Nephron progenitor cell (in vitro differentiated cells): ENCODE measurements at regions not wholly inside any gene's neighbourhood (a gene's known extent, or its start where the extent isn't known, plus 50 kb on each side); places are given as distances from the start of the nearest gene placed in this dataset.

Experiments used
- DNase-seq: peaks from one replicate; pipeline ENCODE4 v3.0.0; 2021
- H3K27ac Mint-ChIP-seq: 2 replicates; pipeline ENCODE4 v1.8.0; 2021; ENCODE audit warnings: mild to moderate bottlenecking, moderate library complexity, mixed read lengths
- H3K27me3 Mint-ChIP-seq: 2 replicates; pipeline ENCODE4 v1.8.0; 2021; ENCODE audit warnings: mild to moderate bottlenecking, low read depth, mixed read lengths; ENCODE audit not compliant: poor library complexity
- H3K36me3 Mint-ChIP-seq: 2 replicates; pipeline ENCODE4 v1.8.0; 2021; ENCODE audit warnings: low read depth, mixed read lengths
- H3K4me1 Mint-ChIP-seq: 2 replicates; pipeline ENCODE4 v1.8.0; 2021; ENCODE audit warnings: mixed read lengths
- H3K4me3 Mint-ChIP-seq: 2 replicates; pipeline ENCODE4 v1.8.0; 2021; ENCODE audit warnings: mild to moderate bottlenecking, moderate library complexity, mixed read lengths
- H3K9me3 Mint-ChIP-seq: 2 replicates; pipeline ENCODE4 v1.8.0; 2021; ENCODE audit warnings: mild to moderate bottlenecking, moderate library complexity, mixed read lengths
- CTCF ChIP-seq: fragments of 200-600 bp; sonication (generic); IDR thresholded peaks from 2 replicates; pipeline ENCODE4 v1.5.0; 2021; ENCODE audit warnings: antibody characterized with exemption

- H3K4me1 Mint-ChIP-seq: peaks cover 18% of the 10 kb centered on the region
- H3K9me3 Mint-ChIP-seq: peaks cover 14% of the 10 kb centered on the region
- no peak for TF ChIP-seq CTCF
- H3K36me3 Mint-ChIP-seq: peaks cover 8% of the 10 kb centered on the region
- no peaks in the 10 kb centered on the region for H3K27me3 Mint-ChIP-seq
- peak overlapping the region; percentile 40 for H3K27ac Mint-ChIP-seq
- no peak overlapping the region for H3K4me3 Mint-ChIP-seq
- DNase-seq: no peak
Observed at GRCh38 chr7:13414661-13415107, 574.8 kb downstream of the ETV1 start.

GRCh38 chr7:13416071-13416470, 573.4 kb downstream of the ETV1 start:
- no peak for DNase-seq
- peaks cover 8% of the 10 kb centered on the region for H3K36me3 Mint-ChIP-seq
- H3K4me1 Mint-ChIP-seq: peaks cover 18% of the 10 kb centered on the region
- H3K27ac Mint-ChIP-seq: peak overlapping the region; percentile 45
- H3K9me3 Mint-ChIP-seq: peaks cover 18% of the 10 kb centered on the region
- TF ChIP-seq CTCF: no peak
- no peak overlapping the region for H3K4me3 Mint-ChIP-seq
- no peaks in the 10 kb centered on the region for H3K27me3 Mint-ChIP-seq

- Mint-ChIP-seq H3K4me1 (peaks cover 18% of the 10 kb centered on the region), H3K36me3 (peaks cover 8% of the 10 kb centered on the region), H3K4me3 (no peak overlapping the region), H3K27me3 (peaks cover 2% of the 10 kb centered on the region), H3K27ac (no peak overlapping the region), H3K9me3 (peaks cover 23% of the 10 kb centered on the region)
- TF ChIP-seq CTCF: no peak
- DNase-seq: no peak
Observed at GRCh38 chr7:13416544-13416943, 572.9 kb downstream of the ETV1 start.

- peaks cover 2% of the 10 kb centered on the region for H3K27me3 Mint-ChIP-seq
- H3K9me3 Mint-ChIP-seq: peaks cover 38% of the 10 kb centered on the region
- no peak overlapping the region for H3K27ac Mint-ChIP-seq
- H3K4me3 Mint-ChIP-seq: no peak overlapping the region
- peaks cover 8% of the 10 kb centered on the region for H3K36me3 Mint-ChIP-seq
- DNase-seq: no peak
- no peak for TF ChIP-seq CTCF
- H3K4me1 Mint-ChIP-seq: no peaks in the 10 kb centered on the region
Observed at GRCh38 chr7:13420726-13421125, 568.7 kb downstream of the ETV1 start.

- H3K4me3 Mint-ChIP-seq: no peak overlapping the region
- DNase-seq: no peak
- no peaks in the 10 kb centered on the region for H3K4me1 Mint-ChIP-seq
- peaks cover 38% of the 10 kb centered on the region for H3K9me3 Mint-ChIP-seq
- no peak overlapping the region for H3K27ac Mint-ChIP-seq
- no peak for TF ChIP-seq CTCF
- peaks cover 2% of the 10 kb centered on the region for H3K27me3 Mint-ChIP-seq
- H3K36me3 Mint-ChIP-seq: peaks cover 8% of the 10 kb centered on the region
Observed at GRCh38 chr7:13421776-13422175, 567.7 kb downstream of the ETV1 start.

GRCh38 chr7:13433946-13434345, 555.5 kb downstream of the ETV1 start:
- no peaks in the 10 kb centered on the region for H3K9me3 Mint-ChIP-seq
- no peak overlapping the region for H3K4me3 Mint-ChIP-seq
- no peaks in the 10 kb centered on the region for H3K36me3 Mint-ChIP-seq
- TF ChIP-seq CTCF: no peak
- no peak for DNase-seq
- H3K4me1 Mint-ChIP-seq: no peaks in the 10 kb centered on the region
- H3K27me3 Mint-ChIP-seq: no peaks in the 10 kb centered on the region
- no peak overlapping the region for H3K27ac Mint-ChIP-seq
